ENCODE measurements at regions not wholly inside any gene's neighbourhood (a gene's known extent, or its start where the extent isn't known, plus 50 kb on each side); places are given as distances from the start of the nearest gene placed in this dataset.
"Not testable (repeated sequence)": the region's sequence is repeated elsewhere in the genome, so short reads cannot be mapped to it uniquely, and the experiment has no call there.

DNA sequence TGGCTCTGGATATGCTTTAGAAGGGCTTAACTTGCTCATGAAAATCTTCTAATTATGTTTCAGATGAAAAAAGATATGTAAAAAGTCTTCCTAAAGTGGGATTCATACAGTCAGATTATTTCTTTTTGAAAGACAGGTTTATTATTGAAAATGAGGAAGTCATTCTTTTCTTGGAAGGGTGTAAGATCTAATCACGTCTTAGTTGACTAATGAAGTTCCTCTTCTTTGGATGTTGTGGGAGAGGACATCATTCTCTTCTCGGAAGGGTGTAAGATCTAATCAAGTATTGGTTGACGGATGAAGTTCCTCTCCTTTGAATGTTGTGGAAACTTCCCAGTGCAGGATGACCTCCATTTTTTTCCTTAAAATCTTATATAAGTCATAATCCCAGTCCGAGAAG lies 74.9 kb downstream of the ALG10 start:
- DNase-seq, result peak; percentile 8

DNA sequence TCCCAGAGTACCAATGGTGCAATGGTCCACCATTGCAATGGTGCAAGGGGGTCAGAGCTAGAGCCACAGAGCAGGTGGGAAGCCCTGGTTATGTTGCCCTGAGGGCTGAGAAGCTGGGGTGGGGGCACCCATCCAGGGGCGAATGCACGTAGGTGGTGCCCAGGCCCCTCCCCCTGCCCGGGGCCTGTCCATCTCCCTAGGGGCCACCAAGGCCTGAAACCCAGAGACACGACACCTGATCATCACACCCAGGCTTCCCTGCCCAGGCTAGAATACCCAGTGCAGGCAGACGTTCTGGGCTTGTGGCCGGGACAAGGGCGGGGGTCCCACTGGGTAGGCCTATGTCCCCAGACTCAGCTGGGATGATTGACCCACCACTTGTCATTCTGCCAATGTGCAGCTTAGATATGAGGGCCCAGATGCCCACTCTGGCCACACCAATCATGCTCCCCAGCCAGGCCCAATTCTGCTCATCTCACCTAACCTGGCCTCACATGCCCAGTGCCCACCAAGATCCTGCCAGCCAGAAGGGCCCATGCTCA lies 83.2 kb downstream of the ALG10 start:
- DNase-seq, result no peak

DNA sequence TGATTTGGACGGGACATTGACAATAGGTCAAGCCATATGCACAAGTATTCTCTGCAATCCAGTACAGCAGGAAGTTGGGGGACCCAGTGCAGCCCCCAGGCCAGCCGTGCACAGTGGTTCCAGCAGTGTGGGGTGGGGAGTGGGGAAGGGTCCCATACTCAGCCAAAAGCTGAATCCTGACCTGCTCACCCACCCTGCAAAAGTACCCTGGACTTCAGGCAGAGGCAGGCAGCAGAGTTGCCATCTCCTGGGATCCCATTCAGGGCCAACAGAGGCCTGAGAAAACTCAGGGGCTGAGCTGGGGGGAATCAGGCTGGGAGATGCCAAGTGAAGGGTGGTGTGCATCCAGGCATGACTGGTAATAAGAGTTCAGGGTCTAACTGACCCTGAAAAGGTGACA lies 83.9 kb downstream of the ALG10 start:
- no peak for DNase-seq

DNA sequence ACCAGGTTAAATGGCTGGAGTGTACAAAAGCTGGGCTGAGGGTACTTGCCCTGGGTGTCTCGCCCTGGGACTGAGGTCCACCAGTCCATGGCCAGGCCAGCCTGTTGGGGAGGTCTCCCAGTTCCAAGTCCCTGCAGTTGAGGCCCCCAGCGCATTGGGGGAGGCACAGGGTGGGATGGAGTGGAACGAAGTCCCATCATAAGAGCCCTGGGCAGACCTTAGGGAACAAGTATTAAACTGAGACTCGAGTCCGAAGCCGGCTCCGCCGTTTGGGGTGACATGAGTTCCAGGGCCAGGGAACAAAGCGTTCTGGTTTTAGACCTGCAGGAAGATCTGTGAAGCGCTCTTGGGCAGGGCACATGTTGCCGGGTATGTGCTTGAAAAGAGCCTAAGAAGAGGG lies 84.7 kb downstream of the ALG10 start:
- DNase-seq, result no peak

DNA sequence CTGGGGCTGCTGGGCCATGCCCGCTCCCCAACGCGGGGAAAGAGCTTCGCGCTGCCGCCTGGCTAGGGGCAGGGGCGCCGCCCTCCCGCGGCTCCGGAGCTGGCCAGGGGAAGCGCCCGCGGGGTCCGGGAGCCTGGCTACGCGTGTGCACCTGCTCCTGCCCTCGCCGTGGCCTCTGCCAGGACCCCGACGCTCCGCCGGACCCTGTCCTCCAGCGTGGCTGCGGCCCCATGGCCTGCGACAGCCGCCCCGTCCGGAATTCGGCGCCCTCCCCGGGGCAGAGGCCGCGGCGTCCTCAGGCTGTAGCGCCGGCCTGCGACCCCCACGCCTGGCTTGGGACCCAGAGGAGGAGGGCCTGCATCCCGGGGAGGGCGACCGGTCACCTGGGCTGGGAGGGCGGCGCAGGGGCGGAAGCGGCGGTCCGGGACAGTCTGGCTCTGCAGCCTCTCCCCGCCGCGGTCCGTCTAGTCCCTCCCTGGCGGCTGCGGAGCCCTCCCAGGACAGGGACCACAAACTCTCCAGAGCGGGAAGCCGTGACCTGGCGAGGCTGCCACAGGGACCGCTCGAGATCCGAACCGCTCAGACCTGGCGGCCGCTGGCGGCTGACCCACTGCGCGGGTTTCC lies 85.6 kb downstream of the ALG10 start:
- DNase-seq, result no peak

DNA sequence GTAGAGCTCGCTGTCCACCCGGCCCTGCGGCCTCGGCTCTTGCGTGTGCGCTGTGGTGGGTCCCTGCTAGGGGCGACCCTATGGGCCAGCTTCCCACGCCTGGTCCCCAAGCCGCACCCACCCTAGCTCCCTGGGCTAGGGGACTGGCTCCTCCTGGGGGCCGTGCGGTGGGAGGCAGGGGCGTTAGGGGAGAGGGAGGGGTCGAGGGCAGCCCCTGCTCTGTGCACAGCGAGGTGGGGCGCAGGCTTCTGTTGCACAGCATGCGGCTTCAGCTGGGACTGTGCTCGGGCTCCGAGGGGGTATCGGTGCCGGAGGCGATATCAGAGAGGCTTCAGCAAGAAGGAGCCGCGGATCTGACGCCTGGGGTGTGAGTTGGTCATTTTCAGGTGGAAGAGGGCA lies 86.1 kb downstream of the ALG10 start:
- no peak for DNase-seq

DNA sequence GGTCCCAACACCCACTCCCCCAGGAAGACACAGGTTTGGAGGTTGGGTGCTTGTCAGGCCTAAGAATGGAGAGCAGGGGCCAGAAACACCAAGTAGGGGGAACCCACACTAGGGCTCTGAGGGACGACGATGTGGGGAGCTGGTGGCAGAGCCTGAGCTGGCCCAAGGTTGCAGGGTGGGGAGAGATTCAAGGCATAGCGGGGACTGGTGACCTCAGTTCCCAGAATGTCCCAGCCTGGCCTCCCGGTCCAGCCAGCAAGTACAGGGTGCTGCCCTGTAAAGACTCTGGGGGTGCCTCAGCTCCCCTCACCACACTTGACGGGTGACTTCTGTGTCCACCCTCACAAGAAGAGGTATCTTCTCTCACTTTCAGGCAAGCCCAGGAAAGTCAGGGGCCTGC lies 86.7 kb downstream of the ALG10 start:
- no peak for DNase-seq

DNA sequence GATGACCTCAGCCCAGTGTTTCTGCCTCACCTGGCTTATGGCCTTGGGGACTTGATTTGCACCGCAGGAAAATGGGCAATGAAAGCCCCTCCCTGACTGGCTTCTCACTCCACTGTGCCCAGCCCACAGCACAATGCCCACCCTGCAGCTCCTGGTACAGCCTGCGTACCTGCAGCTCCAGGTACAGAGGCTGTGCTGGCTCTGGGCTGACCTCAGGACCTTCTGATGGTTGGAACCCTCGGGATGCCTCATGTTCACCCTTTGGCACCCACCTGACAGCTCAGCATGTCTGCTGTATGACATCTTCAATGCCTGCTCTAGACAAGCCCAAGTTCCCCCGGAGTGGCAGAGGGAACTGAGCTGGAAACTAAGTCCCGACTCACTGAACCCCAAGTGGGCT lies 87.1 kb downstream of the ALG10 start:
- no peak for DNase-seq

DNA sequence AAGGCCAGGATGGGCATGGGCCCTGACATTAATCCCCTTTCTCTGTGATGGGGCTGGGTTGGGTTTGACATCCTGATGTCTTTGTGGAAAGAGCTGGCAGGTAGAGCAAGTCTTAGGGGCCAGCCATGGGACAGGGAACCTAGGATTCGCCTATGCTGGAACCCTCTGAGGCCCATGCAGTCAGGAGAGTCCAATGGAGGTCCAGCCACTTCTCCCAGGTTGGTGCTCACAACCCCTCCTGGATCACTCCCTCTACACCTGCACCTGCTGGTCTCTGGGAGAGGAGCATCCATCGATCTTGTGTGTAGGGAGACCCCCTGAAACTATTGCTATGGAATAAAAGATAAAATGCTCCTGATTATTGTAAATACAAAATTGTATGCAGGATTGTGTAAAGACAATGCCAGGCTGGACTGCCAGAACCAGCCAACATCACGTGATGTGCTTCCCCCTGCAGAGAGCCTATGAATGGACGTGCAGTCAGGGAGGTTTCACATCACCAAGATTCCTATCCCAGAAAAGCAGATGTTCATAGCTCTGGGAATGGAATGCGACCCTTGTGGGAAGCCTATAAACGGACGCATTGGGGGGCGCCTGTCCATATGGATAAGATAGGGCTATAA lies 87.7 kb downstream of the ALG10 start:
- DNase-seq, result not testable (repeated sequence)

DNA sequence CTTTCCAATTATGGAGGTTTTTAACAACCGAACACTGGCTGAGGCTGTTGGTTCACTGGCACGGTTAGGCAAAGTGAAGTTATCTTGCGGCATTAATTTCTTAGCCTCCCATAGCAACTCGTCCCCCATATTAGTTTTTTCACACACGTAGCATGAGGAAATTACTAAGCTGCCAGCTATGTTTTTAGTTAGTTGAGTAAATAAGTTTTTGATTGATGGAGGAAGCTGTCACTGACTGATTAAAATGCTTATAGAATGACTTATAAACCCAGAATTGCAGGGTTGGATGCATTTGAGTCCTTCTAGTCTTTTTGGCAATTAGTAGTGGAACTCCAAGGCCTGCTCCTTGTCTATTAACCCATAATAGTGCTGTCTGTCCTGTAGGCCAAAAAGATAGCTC lies 97.1 kb downstream of the ALG10 start:
- no peak for DNase-seq

DNA sequence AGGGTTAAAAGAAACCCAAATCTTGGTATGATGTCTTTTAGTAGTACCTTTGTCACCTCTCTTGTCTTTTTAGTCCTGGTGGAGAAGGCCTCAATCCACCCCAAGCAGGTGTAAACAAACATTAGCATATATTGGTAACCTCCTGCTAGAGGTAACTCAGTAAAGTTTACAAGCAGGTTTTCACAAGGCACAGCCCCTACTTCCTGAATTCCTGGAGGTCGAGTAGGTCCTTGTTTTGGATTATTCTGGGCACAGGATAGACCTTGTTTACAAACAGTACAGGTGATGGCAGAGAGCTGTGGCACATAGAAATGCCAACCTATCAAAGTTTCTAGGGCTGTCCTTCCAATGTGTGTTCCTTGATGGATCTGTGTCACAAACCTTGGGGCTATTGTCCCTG lies 99.1 kb downstream of the ALG10 start:
- DNase-seq, result no peak

DNA sequence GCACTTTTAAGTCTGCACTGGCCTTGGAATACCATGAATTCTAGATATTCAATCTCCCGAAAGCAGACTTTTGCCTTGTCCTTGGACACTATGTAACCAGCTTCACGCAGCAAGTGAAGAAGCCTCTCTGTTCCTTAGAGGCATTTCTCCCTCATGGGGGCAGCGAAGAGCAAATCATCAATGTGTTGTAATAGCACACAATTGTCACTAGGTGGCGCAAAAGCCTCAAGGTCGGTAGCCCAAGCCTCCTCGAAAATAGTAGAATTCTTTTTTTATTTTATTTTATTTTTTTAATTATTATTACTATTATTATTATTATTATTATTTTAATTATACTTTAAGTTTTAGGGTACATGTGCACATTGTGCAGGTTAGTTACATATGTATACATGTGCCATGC lies 100.8 kb downstream of the ALG10 start:
- DNase-seq, result peak; percentile 36

DNA sequence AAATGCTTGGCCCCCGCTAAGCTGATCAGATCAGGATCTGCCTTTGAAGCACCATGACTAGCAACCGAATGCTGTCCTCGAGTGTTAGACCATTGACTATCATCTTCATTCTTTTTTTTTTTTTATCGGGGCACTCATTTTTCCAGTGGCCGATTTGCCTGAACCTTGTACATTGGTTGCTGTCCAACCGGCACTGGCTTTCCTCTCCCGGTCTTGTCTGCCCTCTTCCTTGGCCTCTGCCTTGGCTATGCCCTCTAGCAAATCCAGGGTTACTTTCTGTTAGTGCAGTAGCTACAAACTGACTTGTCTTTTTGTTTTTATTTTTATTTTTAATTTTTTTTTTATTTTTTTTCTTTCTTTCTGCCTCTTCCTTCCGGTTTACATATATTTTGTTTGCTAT lies 102.3 kb downstream of the ALG10 start:
- DNase-seq, result no peak

DNA sequence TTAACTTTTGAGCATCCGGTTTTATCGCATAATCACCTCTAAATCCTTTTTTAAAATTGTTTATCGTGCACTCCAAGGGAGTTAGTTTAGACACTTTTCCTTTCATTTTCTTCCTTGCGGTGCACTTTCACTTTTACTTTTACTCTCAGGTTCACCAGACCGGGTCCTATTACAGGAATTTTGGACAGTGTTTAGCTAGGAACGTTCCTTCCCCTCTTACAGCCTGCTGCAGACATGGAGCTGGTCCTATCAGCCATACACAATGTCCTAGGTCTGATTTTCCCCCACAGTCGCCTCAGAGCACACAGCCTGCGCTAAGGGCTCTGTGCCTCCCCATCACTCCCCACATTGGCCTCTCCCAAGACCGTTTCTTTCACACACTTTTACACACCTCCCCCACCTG lies 103.9 kb downstream of the ALG10 start:
- DNase-seq, result peak; percentile 58

DNA sequence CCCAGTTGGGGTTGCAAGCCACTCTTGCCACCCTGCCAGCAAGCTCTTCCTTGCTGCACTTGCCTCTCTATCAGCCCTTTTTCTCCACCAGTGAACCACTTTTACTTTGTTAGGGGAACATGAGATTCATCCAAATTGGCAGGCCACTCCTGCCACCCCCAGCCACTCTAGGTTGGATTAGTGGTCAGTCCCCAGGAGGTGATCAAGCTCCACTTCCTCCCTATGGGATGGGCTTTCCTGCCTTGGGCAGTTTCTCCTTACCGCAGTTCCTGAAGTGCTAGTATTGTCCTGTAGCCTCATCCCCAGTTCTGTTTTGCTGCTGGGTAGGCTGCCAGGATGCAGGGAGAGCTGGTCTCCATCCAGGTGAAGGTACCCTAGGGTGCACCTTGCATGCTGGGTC lies 104.5 kb downstream of the ALG10 start:
- no peak for DNase-seq

DNA sequence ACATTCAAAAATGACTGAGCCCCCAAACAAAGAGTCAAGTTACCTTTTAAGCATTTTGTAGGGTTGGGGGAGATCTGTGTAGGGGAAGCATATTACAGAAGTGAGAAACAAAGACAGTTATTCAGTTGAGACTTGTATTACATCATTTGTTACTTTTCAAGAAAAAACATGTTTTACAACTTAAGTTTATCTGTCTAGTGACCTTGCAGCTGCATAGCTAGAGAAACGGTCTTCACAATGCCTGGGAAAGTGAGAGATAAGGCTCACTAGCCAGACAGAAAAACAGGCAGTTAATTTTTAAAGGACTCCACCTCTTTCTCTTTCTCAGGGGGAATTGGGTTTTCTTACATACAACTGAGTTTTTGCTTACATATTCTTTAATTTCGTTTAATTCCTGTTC lies 105.1 kb downstream of the ALG10 start:
- DNase-seq, result not testable (repeated sequence)

DNA sequence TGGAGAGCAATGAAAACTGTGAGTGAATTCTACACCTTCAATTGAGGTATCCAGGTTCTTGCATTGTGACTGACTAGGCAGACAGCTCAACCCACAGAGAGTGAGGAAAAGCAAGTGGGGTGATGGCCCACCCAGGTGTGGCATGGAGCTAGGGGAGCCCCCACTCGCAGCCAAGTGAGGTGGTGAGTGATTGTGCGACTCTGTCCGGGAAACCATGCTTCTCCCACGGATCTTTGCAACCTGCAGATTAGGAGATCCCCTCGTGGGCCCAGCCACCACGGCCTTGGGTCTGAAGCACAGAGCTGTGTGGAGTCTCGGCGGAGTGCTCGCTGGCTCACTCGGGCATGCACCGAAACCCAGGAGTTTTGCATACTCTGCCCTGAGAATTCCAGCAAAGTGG lies 120.1 kb downstream of the ALG10 start:
- no peak for DNase-seq

DNA sequence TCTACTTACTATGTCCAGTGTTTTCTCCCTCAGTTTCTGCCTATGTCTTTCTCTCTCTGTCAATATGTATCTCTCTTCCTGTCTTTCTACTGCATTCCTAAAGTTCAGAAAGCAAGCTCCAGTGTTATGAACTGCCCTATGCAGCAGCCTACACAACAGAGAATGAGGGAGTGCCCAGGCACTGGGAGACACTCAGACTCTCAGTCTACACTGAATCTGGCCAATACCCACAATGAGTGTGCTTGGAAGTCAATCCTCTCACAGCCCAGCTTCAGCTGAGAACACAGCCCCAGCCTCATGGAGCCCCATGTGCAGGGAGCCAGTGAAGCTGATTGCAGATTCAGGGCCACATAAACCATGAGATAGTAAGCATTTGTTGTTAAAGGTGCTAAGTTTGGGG lies 128.7 kb downstream of the ALG10 start:
- DNase-seq, result no peak

DNA sequence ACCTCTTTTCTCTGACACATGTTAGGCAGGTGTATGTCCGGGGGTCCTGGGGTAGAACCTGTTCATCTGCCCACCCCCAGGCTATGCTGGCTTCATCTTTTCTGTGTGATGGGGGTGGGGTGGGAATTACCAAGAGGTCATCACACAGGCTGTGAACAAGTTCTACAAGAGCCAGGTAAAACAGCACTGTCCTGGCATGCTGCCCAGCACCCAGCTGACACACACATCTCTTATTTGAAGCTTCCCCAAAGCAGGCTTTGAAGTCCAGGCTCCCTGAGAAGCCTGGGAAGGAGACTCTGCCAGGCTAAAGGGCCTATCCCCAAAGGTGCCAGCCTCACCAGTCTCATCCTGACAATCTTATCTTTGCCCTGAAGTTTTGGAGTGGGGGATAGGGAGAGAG lies 141.1 kb downstream of the ALG10 start:
- no peak for DNase-seq

DNA sequence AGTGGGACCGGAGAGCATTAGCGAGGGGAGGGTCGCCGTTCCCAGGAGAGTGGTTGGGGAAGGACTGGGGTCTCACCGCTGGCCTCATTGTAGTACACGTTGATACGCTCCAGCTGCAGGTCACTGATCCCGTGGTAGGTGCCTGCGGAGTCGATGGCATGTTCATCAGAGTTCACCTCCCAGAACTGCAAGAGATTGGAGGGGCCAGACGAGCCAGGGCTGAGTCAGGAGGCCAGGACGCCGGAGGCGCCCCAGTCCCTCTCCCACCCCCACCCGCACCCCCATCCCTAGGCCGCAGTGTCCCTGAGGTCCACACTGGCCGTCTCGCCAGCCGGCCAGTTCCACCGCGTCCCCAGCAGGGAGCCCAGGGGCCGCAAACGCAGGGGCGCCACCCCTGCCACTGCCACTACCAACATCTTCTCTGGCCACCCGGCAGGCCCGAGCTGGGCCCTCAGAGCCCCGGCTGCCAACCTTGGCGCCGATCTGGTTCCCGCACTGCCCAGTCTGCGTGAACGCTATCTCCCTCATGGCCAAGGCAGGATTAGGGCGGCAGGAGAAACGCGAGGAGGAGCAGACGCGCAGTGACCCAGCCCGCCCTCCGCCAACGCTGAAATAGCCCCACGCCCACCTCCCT lies 144.2 kb downstream of the ALG10 start:
- no peak for DNase-seq

DNA sequence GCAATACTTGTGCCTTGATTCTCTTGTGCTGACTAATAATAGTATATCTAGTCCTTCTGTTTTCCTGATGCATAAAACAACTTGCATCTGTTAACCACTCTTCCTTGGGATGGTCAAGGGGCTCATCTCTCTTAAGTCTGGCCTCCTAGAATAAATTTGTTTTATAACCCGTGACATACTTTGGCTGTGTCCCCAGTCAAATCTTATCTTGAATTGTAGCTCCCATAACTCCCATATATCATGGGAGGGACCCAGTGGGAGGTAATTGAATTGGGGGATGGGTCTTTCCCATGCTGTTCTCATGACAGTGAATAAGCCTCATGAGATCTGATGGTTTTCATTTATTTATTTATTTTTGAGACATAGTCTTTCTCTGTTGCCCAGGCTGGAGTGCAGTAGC lies 146.2 kb downstream of the ALG10 start:
- not testable (repeated sequence) for DNase-seq

DNA sequence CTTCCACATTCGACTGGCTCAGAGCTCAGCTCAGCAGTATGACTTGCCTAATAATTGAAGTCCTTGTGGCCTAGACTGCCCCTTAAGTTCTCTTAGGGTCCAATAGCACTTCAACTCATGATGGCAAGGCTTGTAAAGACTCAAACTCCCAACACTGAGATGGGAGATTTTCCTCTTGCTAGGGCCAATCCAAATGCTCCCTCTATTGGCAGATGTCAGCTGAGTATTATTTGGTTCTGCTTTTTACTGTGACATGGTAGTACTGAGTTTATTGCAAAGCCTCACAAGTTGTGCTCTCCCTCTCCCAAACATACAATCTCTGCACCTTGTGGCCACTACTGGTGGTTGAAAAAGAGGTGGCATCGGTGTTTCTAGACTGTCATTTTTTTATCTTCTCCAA lies 164.2 kb downstream of the ALG10 start:
- DNase-seq, result no peak

DNA sequence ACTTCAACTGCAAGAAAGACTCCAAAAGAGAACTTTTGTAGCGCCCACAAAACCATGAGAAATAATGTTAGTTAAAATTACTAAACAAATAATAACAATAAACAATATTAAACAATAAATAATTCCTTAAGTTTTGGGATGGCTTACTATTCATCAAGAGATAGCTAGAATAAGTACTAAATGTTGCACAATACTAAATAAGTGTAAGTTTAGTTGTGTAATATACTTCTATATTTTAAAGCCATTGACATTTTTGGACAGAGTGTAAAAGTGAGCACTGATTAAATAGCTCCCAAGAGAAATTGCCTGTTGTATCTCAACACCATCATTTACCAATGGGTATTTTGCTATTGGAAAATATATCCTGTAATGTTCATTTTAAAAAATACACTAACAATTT lies 166.7 kb downstream of the ALG10 start:
- DNase-seq, result no peak

DNA sequence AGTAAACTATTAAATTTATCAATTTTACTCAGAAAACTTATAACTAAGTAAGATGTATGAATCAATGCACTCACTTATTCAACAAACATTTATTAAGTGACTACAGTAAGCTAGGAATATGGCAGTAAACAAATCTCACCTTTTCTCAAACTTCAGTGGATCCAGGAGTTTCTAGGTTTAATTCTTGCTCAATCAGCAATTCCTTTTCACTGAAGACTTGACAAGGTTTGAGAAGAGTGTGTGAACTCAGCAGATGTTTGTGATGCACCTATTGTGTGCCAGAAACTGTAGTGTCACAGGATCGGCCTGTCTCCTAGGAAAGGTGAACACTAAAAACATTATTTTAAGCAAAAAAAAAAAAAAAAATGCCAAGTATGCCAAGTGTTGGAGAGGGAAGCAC lies 167.8 kb downstream of the ALG10 start:
- DNase-seq, result no peak

DNA sequence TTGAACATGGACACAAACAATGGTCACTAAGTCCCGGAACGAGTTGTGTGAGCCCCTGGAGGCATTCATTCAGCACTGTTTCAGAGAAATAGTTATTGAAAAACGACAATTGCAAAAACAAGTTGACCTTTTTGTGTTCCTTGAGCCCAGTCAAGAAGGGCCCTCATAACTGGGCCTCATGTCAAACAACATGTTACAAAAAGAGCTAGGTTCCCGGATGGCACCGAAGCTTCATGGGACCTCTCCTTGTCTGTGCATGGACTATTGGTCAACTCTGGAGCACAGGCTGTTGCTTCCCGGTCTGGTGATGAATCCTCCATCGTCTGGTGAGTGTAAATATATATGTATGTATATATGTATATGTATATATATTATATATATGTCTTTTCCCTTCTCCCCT lies 176.6 kb downstream of the ALG10 start:
- DNase-seq, result no peak

Data from inflammatory macrophage treated with lipopolysaccharide for 4 hours (primary cell).